K562 (cell line): ENCODE measurements at regions not wholly inside any gene's neighbourhood (a gene's known extent, or its start where the extent isn't known, plus 50 kb on each side); places are given as distances from the start of the nearest gene placed in this dataset.

Experiments
- ATAC-seq: fragments of 200-7000 bp; cut with Tn5 transposase; 3 replicates; pipeline ENCODE4 v1.9.1; 2020; ENCODE audit warnings: moderate library complexity
- BruUV-seq: library from RNA; stranded (reverse); fragments of 400-500 nt; replicated peaks from 2 replicates; lab custom pipeline; 2021; lab: Mats Ljungman, UMichigan
- CTCF ChIA-PET: fragments of 300-600 bp; formaldehyde crosslinking; extraction: SDS; loops from one replicate; lab custom pipeline; 2021; ENCODE audit warnings: low intra/inter-chr PET ratio; lab: Yijun Ruan, JAX
- POLR2A ChIA-PET: fragments of 300-600, 350-650 bp; sonication (Branson Sonifier 250); formaldehyde crosslinking; extraction: SDS; loops from one replicate; lab custom pipeline; 2021; ENCODE audit warnings: antibody characterized with exemption, inconsistent platforms; lab: Yijun Ruan, JAX
- DNase-seq, 4 experiments: peaks; one replicate each; pipeline versions ENCODE4 v3.0.0 to v3.0.0-alpha.2; 2011 to 2018; ENCODE audit warnings: low spot score in 3 of 4, mixed read lengths in 3 of 4; ENCODE audit errors: extremely low read depth in 1 of 4
- FAIRE-seq: peaks from 2 replicates; lab custom pipeline; 2011; peaks lifted over from hg19 to GRCh38; lab: Jason Lieb, UNC
- H2AFZ ChIP-seq: 2 replicates; pipeline ENCODE4 v1.6.0; 2011; ENCODE audit warnings: low read depth, low read length, control low read depth, inconsistent platforms
- H3K27ac ChIP-seq: fragments of 200-600 bp; 3 replicates; pipeline ENCODE4 v1.8.0; 2011; ENCODE audit warnings: low read depth, mild to moderate bottlenecking, control low read depth, inconsistent platforms, low read length, moderate library complexity, mixed read lengths; ENCODE audit errors: extremely low read depth
- H3K27me3 ChIP-seq, 2 experiments: fragments of 300-600 bp in 1 of 2; 2 replicates in 1 of 2; 3 replicates in 1 of 2; pipeline versions ENCODE4 v1.6.0 to v1.8.0; 2011; ENCODE audit warnings: inconsistent platforms in 2 of 2, low read length in 2 of 2, mild to moderate bottlenecking in 1 of 2, mixed read lengths in 1 of 2, moderate library complexity in 1 of 2; ENCODE audit not compliant: control insufficient read depth in 2 of 2, insufficient read depth in 2 of 2
- H3K36me3 ChIP-seq: fragments of 300-600 bp; 3 replicates; pipeline ENCODE4 v1.8.0; 2011; ENCODE audit warnings: mild to moderate bottlenecking, low read length, inconsistent platforms; ENCODE audit not compliant: control insufficient read depth, insufficient read depth
- H3K4me1 ChIP-seq, 2 experiments: fragments of 200-600 bp in 1 of 2; replicated peaks in 1 of 2; 2 replicates in 1 of 2; 3 replicates in 1 of 2; pipeline versions ENCODE4 v1.5.1 to v1.8.0; 2011; ENCODE audit warnings: inconsistent platforms in 2 of 2, low read length in 2 of 2, mild to moderate bottlenecking in 1 of 2, mixed read lengths in 1 of 2, moderate library complexity in 1 of 2; ENCODE audit not compliant: control insufficient read depth in 2 of 2, insufficient read depth in 2 of 2
- H3K4me2 ChIP-seq: 2 replicates; pipeline ENCODE4 v1.6.1; 2011; ENCODE audit warnings: low read length, control low read depth, inconsistent platforms, mixed read lengths; ENCODE audit not compliant: insufficient read depth
- H3K4me3 ChIP-seq: fragments of 200-600 bp; sonication (generic), shearing (Covaris generic); 2 replicates; pipeline ENCODE4 v1.5.1; 2016; ENCODE audit warnings: control low read depth, inconsistent platforms
- H3K79me2 ChIP-seq: fragments of 200-600 bp; 3 replicates; pipeline ENCODE4 v1.8.0; 2011; ENCODE audit warnings: low read length, inconsistent platforms; ENCODE audit not compliant: control insufficient read depth, insufficient read depth
- H3K9ac ChIP-seq, 2 experiments: 2 replicates each; pipeline versions ENCODE4 v1.6.0 to v1.6.1; 2011; ENCODE audit warnings: low read depth in 2 of 2, low read length in 2 of 2, control low read depth in 1 of 2, inconsistent platforms in 1 of 2, mild to moderate bottlenecking in 1 of 2, mixed read lengths in 1 of 2; ENCODE audit not compliant: insufficient read depth in 1 of 2
- H3K9me1 ChIP-seq: one replicate; pipeline ENCODE4 v1.6.0; 2011; ENCODE audit warnings: inconsistent platforms, mild to moderate bottlenecking, low read length, moderate library complexity; ENCODE audit not compliant: control insufficient read depth, insufficient read depth
- H3K9me3 ChIP-seq: replicated peaks from 2 replicates; pipeline ENCODE4 v1.5.1; 2011; ENCODE audit warnings: low read depth, low read length, inconsistent platforms; ENCODE audit not compliant: control insufficient read depth, insufficient read depth
- H4K20me1 ChIP-seq: replicated peaks from 2 replicates; pipeline ENCODE4 v1.6.1; 2011; ENCODE audit warnings: low read length, inconsistent platforms, mixed read lengths; ENCODE audit not compliant: control insufficient read depth, insufficient read depth
- CTCF ChIP-seq, 3 experiments: IDR thresholded peaks in 2 of 3; conservative IDR thresholded peaks in 1 of 3; 2 replicates each; pipeline ENCODE4 v1.5.1; 2011 to 2012; ENCODE audit warnings: low read length in 3 of 3, mild to moderate bottlenecking in 3 of 3, control low read depth in 2 of 3, improper control_type of control experiment in 1 of 3, inconsistent platforms in 1 of 3, low read depth in 1 of 3, mixed read lengths in 1 of 3, moderate library complexity in 1 of 3; ENCODE audit not compliant: insufficient read depth in 2 of 3
- ELK3 ChIP-seq: fragments of 450-650 bp; formaldehyde crosslinking; IDR thresholded peaks from 2 replicates; pipeline ENCODE4 v1.4.0; 2020; ENCODE audit warnings: mild to moderate bottlenecking
- FOXK2 ChIP-seq, 2 experiments: fragments of 450-650 bp; IDR thresholded peaks in 1 of 2; conservative IDR thresholded peaks in 1 of 2; 2 replicates each; pipeline ENCODE4 v1.6.1; 2016; ENCODE audit warnings: low read depth in 2 of 2, mild to moderate bottlenecking in 1 of 2
- GATA2 ChIP-seq: sonication (generic); formaldehyde crosslinking; IDR thresholded peaks from 2 replicates; pipeline ENCODE4 v1.4.0; 2020; ENCODE audit warnings: mild to moderate bottlenecking, missing genetic modification reagents
- GTF3C2 ChIP-seq: IDR thresholded peaks from 3 replicates; pipeline ENCODE4 v1.6.1; 2011; ENCODE audit warnings: borderline replicate concordance, mild to moderate bottlenecking, moderate library complexity; ENCODE audit not compliant: insufficient read length; ENCODE audit errors: extremely low read depth
- HDGF ChIP-seq: fragments of 450-650 bp; IDR thresholded peaks from 2 replicates; pipeline ENCODE4 v1.6.1; 2016
- IRF2 ChIP-seq: sonication (generic); formaldehyde crosslinking; IDR thresholded peaks from 2 replicates; pipeline ENCODE4 v1.8.1; 2022; ENCODE audit warnings: mild to moderate bottlenecking, missing genetic modification reagents
- OTX1 ChIP-seq: fragments of 450-650 bp; formaldehyde crosslinking; IDR thresholded peaks from 2 replicates; pipeline ENCODE4 v1.4.0; 2022; ENCODE audit warnings: mild to moderate bottlenecking
- PML ChIP-seq: IDR thresholded peaks from 2 replicates; pipeline ENCODE4 v1.6.1; 2012; ENCODE audit warnings: low read length, inconsistent platforms
- POLR2B ChIP-seq: fragments of 450-650 bp; IDR thresholded peaks from 2 replicates; pipeline ENCODE4 v1.6.1; 2018; ENCODE audit warnings: low read depth; ENCODE audit not compliant: partially characterized antibody
- SIN3B ChIP-seq: fragments of 450-650 bp; IDR thresholded peaks from 2 replicates; pipeline ENCODE4 v1.6.1; 2017; ENCODE audit warnings: low read depth, mild to moderate bottlenecking, moderate library complexity
- TFAM ChIP-seq: fragments of 250-450 bp; sonication (Bioruptor Pico); conservative IDR thresholded peaks from 2 replicates; pipeline ENCODE4 v1.5.0; 2021; ENCODE audit warnings: mild to moderate bottlenecking, moderate library complexity
- USF1 ChIP-seq: sonication (generic); formaldehyde crosslinking; IDR thresholded peaks from 2 replicates; pipeline ENCODE4 v1.9.0; 2022; ENCODE audit warnings: mild to moderate bottlenecking, missing genetic modification reagents
- ZFP36 ChIP-seq: fragments of 150-350 bp; IDR thresholded peaks from 2 replicates; pipeline ENCODE4 v1.6.1; 2018; ENCODE audit warnings: low read length, low read depth; ENCODE audit not compliant: partially characterized antibody
- ZFX ChIP-seq: sonication (generic); formaldehyde crosslinking; IDR thresholded peaks from 2 replicates; pipeline ENCODE4 v1.8.0; 2022; ENCODE audit warnings: mild to moderate bottlenecking, missing genetic modification reagents, moderate library complexity
- ZKSCAN1 ChIP-seq: fragments of 150-350 bp; IDR thresholded peaks from 2 replicates; pipeline ENCODE4 v1.6.1; 2016; ENCODE audit warnings: low read depth, low read length
- ZNF431 ChIP-seq: sonication (generic); formaldehyde crosslinking; IDR thresholded peaks from 2 replicates; pipeline ENCODE4 v1.8.0; 2022; ENCODE audit warnings: mild to moderate bottlenecking, missing genetic modification reagents
- ZNF551 ChIP-seq: fragments of 250-450 bp; sonication (Bioruptor Pico); IDR thresholded peaks from 2 replicates; pipeline ENCODE4 v1.5.0; 2021; ENCODE audit warnings: mild to moderate bottlenecking, moderate library complexity
- ZNF586 ChIP-seq: fragments of 450-650 bp; formaldehyde crosslinking; conservative IDR thresholded peaks from 2 replicates; pipeline ENCODE4 v1.4.0; 2020; ENCODE audit warnings: mild to moderate bottlenecking, moderate library complexity
- WGBS: fragments of 100-300 bp; shearing (Covaris generic); methylation state at CpG from one replicate; pipeline ENCODE4 v1.1.6; 2016; ENCODE audit warnings: low coverage, mixed read lengths; ENCODE audit not compliant: insufficient coverage; ENCODE audit errors: missing lambda C conversion rate; 5-methylcytosine and 5-hydroxymethylcytosine counted together
- in situ Hi-C: fragments of 300-500 bp; cut with MboI; formaldehyde crosslinking; loops from 4 replicates; pipeline ENCODE4 v1.15.0; 2018; ENCODE audit warnings: inconsistent platforms, mixed read lengths
- intact Hi-C: fragments of 100-400 bp; cut with micrococcal nuclease; formaldehyde crosslinking; loops from 2 replicates; pipeline ENCODE4 v1.14.2; 2022

- no peak for TF ChIP-seq USF1 (CRISPR knock-in tag)
- no peak for TF ChIP-seq ZKSCAN1
- TF ChIP-seq IRF2 (CRISPR knock-in tag) = no peak
- TF ChIP-seq ZNF551 (CRISPR knock-in tag) = no peak
- no peak for TF ChIP-seq HDGF
- no peak for TF ChIP-seq POLR2B
- no peak for TF ChIP-seq FOXK2 (conservative IDR thresholded peaks at IDR 0.05 in 1 of 2, IDR thresholded peaks at IDR 0.05 in 1 of 2; ENCODE audit: low read depth in 2 of 2)
- TF ChIP-seq PML = no peak
- TF ChIP-seq ZFP36 = no peak
- no peak for TF ChIP-seq ZNF431 (CRISPR knock-in tag)
- TF ChIP-seq ZNF586 (CRISPR knock-in tag) = no peak
- TF ChIP-seq ZFX = no peak
- TF ChIP-seq ELK3 (CRISPR knock-in tag) = no peak
- TF ChIP-seq SIN3B = no peak
- no peak for TF ChIP-seq OTX1 (CRISPR knock-in tag)
- no peak for TF ChIP-seq GTF3C2
- no peak for TF ChIP-seq TFAM (CRISPR knock-in tag)
- TF ChIP-seq CTCF (IDR thresholded peaks at IDR 0.05 in 2 of 3, conservative IDR thresholded peaks at IDR 0.05 in 1 of 3; ENCODE audit: insufficient read depth in 2 of 3, low read depth in 1 of 3, low read length in 3 of 3) = no peak
- no peak for TF ChIP-seq GATA2
- POLR2A ChIA-PET = interaction anchor here (0.6 kb wide), 1 partner anchor 21 kb away, joined by 3 read pairs; no protein-coding TSS in a partner anchor
- BruUV-seq = no TSS peak
- 0% methylated on average over 1 of the region's 2 CpGs for WGBS
- Histone ChIP-seq H2AFZ (no peak overlapping the region), H4K20me1 (no peaks in the 10 kb centered on the region), H3K9ac (no peak overlapping the region), H3K36me3 (no peaks in the 10 kb centered on the region), H3K4me3 (no peak overlapping the region), H3K4me1 (no peaks in the 10 kb centered on the region), H3K79me2 (no peaks in the 10 kb centered on the region), H3K27me3 (peaks cover 0 to 16% of the 10 kb centered on the region in 2 experiments; a peak in 2 of 5 replicates), H3K27ac (no peak overlapping the region), H3K4me2 (no peak overlapping the region), H3K9me1 (no peaks in the 10 kb centered on the region), H3K9me3 (no peaks in the 10 kb centered on the region)
- intact Hi-C loops = no loop called here
- ATAC-seq = no peak
- CTCF ChIA-PET = no interaction called here
- FAIRE-seq = no peak
- DNase-seq = no peak
- in situ Hi-C loops = no loop called here
Measured at GRCh38 chr15:69625328-69625727, 172.7 kb downstream of the RPLP1 start.
